ENCODE measurements at regions not wholly inside any gene's neighbourhood (a gene's known extent, or its start where the extent isn't known, plus 50 kb on each side); places are given as distances from the start of the nearest gene placed in this dataset.

- TF ChIP-seq CTCF (IDR thresholded peaks at IDR 0.05; ENCODE audit: insufficient read depth, low read depth, low read length) (no peak), EZH2 (IDR thresholded peaks at IDR 0.05; ENCODE audit: insufficient read depth, low read length) (no peak)
Observed at GRCh38 chr2:6148882-6149281, 456.7 kb downstream of the SOX11 start.
